SK-N-SH (cell line): ENCODE measurements at regions not wholly inside any gene's neighbourhood (a gene's known extent, or its start where the extent isn't known, plus 50 kb on each side); places are given as distances from the start of the nearest gene placed in this dataset.

ENCODE experiments used
- CTCF ChIA-PET: fragments of 300-600, 350-600 bp; formaldehyde crosslinking; extraction: SDS; loops from one replicate; lab custom pipeline; 2021; lab: Yijun Ruan, JAX
- POLR2A ChIA-PET: fragments of 350-600 bp; sonication (Branson Sonifier 250); formaldehyde crosslinking; extraction: SDS; loops from one replicate; lab custom pipeline; 2020; ENCODE audit warnings: antibody characterized with exemption, inconsistent platforms; lab: Yijun Ruan, JAX
- DNase-seq: peaks from one replicate; pipeline ENCODE4 v3.0.0; 2012
- H2AFZ ChIP-seq: fragments of 200-600 bp; sonication (generic); 2 replicates; pipeline ENCODE4 v1.8.1; 2016; ENCODE audit warnings: antibody characterized with exemption, mild to moderate bottlenecking, low read depth
- H3F3A ChIP-seq: fragments of 200-600 bp; sonication (generic); replicated peaks from 2 replicates; pipeline ENCODE3; 2016; ENCODE audit warnings: antibody characterized with exemption, mild to moderate bottlenecking; ENCODE audit not compliant: insufficient read depth
- H3K27ac ChIP-seq, 2 experiments: fragments of 200-500 bp in 1 of 2; fragments of 200-600 bp in 1 of 2; sonication (Bioruptor generic) in 1 of 2; sonication (generic), shearing (Covaris generic) in 1 of 2; 2 replicates each; pipeline versions ENCODE4 v1.5.1 to v1.6.1; 2014 to 2016; ENCODE audit warnings: low read depth in 2 of 2, inconsistent platforms in 1 of 2, low read length in 1 of 2, mild to moderate bottlenecking in 1 of 2, mixed read lengths in 1 of 2
- H3K27me3 ChIP-seq: fragments of 200-600 bp; sonication (generic), shearing (Covaris generic); 2 replicates; pipeline ENCODE4 v1.6.1; 2016; ENCODE audit warnings: mixed run types; ENCODE audit not compliant: insufficient read depth
- H3K36me3 ChIP-seq, 2 experiments: fragments of 200-500 bp in 1 of 2; fragments of 200-600 bp in 1 of 2; sonication (Bioruptor generic) in 1 of 2; sonication (generic) in 1 of 2; replicated peaks in 1 of 2; 2 replicates each; pipeline versions ENCODE3 to v1.5.1; 2014 to 2016; ENCODE audit warnings: low read length in 1 of 2, mild to moderate bottlenecking in 1 of 2; ENCODE audit not compliant: insufficient read depth in 2 of 2, control insufficient read depth in 1 of 2
- H3K4me1 ChIP-seq, 2 experiments: fragments of 200-500 bp in 1 of 2; fragments of 200-600 bp in 1 of 2; sonication (Bioruptor generic) in 1 of 2; sonication (generic), shearing (Covaris generic) in 1 of 2; 2 replicates each; pipeline versions ENCODE4 v1.5.1 to v1.6.1; 2014 to 2016; ENCODE audit warnings: low read depth in 1 of 2, low read length in 1 of 2, mixed run types in 1 of 2; ENCODE audit not compliant: insufficient read depth in 2 of 2, control insufficient read depth in 1 of 2
- H3K4me2 ChIP-seq: fragments of 200-600 bp; sonication (generic), shearing (Covaris generic); 2 replicates; pipeline ENCODE4 v1.6.1; 2017; ENCODE audit warnings: mixed run types
- H3K4me3 ChIP-seq, 2 experiments: fragments of 200-500 bp in 1 of 2; fragments of 200-600 bp in 1 of 2; sonication (Bioruptor generic) in 1 of 2; sonication (generic), shearing (Covaris generic) in 1 of 2; 2 replicates each; pipeline versions ENCODE4 v1.5.1 to v1.8.1; 2014 to 2016; ENCODE audit warnings: low read depth in 2 of 2, inconsistent platforms in 1 of 2, low read length in 1 of 2, mild to moderate bottlenecking in 1 of 2, mixed read lengths in 1 of 2, moderate library complexity in 1 of 2
- H3K79me2 ChIP-seq: fragments of 200-600 bp; sonication (generic); 2 replicates; pipeline ENCODE4 v1.8.1; 2017; ENCODE audit warnings: mild to moderate bottlenecking; ENCODE audit not compliant: insufficient read depth
- H3K9ac ChIP-seq: fragments of 200-600 bp; sonication (generic); 2 replicates; pipeline ENCODE4 v1.6.1; 2017; ENCODE audit warnings: mixed run types
- H3K9me2 ChIP-seq: fragments of 200-600 bp; sonication (generic); 2 replicates; pipeline ENCODE4 v1.6.1; 2017; ENCODE audit warnings: mixed run types
- H3K9me3 ChIP-seq: fragments of 200-600 bp; sonication (generic); 2 replicates; pipeline ENCODE4 v1.6.1; 2017; ENCODE audit warnings: mixed run types, mild to moderate bottlenecking, moderate library complexity
- H4K20me1 ChIP-seq: fragments of 200-600 bp; sonication (generic); 2 replicates; pipeline ENCODE4 v1.6.1; 2017; ENCODE audit warnings: mild to moderate bottlenecking, mixed run types; ENCODE audit not compliant: insufficient read depth
- CTCF ChIP-seq: fragments of 200-600 bp; sonication (generic); IDR thresholded peaks from 2 replicates; pipeline ENCODE4 v1.6.1; 2017; ENCODE audit warnings: antibody characterized with exemption, mild to moderate bottlenecking, moderate library complexity
- EP300 ChIP-seq, 2 experiments: IDR thresholded peaks; 2 replicates each; pipeline versions ENCODE4 v1.4.0 to v1.6.1; 2012; ENCODE audit warnings: borderline replicate concordance in 1 of 2, low read depth in 1 of 2, low read length in 1 of 2
- EZH2phosphoT487 ChIP-seq: fragments of 200-600 bp; sonication (generic); IDR thresholded peaks from 2 replicates; pipeline ENCODE4 v1.6.1; 2017; ENCODE audit warnings: low read depth, mixed run types, mild to moderate bottlenecking, antibody characterized with exemption, moderate library complexity, borderline replicate concordance
- FOSL2 ChIP-seq: IDR thresholded peaks from 2 replicates; pipeline ENCODE4 v1.4.0; 2012; ENCODE audit warnings: low read depth, mild to moderate bottlenecking, moderate library complexity, borderline replicate concordance
- FOXJ3 ChIP-seq: sonication (generic); formaldehyde crosslinking; IDR thresholded peaks from 2 replicates; pipeline ENCODE4 v1.5.1; 2020; ENCODE audit warnings: mild to moderate bottlenecking, missing genetic modification reagents
- GATA2 ChIP-seq: sonication (generic); formaldehyde crosslinking; IDR thresholded peaks from 2 replicates; pipeline ENCODE4 v1.5.0; 2020; ENCODE audit warnings: mild to moderate bottlenecking, missing genetic modification reagents
- JUND ChIP-seq: IDR thresholded peaks from 2 replicates; pipeline ENCODE4 v1.4.0; 2012
- MAX ChIP-seq: IDR thresholded peaks from 2 replicates; pipeline ENCODE4 v1.4.0; 2012; ENCODE audit warnings: low read depth
- MXI1 ChIP-seq: IDR thresholded peaks from 2 replicates; pipeline ENCODE4 v1.6.1; 2012; ENCODE audit warnings: mild to moderate bottlenecking, low read depth, low read length, improper control_type of control experiment
- NFIC ChIP-seq: IDR thresholded peaks from 2 replicates; pipeline ENCODE4 v1.4.0; 2012; ENCODE audit warnings: borderline replicate concordance
- NRF1 ChIP-seq: IDR thresholded peaks from 2 replicates; pipeline ENCODE4 v1.6.1; 2012; ENCODE audit warnings: low read depth, mild to moderate bottlenecking, low read length
- RAD21 ChIP-seq: IDR thresholded peaks from 2 replicates; pipeline ENCODE4 v1.6.1; 2012; ENCODE audit warnings: mild to moderate bottlenecking, low read length
- RCOR1 ChIP-seq: fragments of 150-350 bp; IDR thresholded peaks from 2 replicates; pipeline ENCODE4 v1.6.1; 2017; ENCODE audit warnings: antibody characterized with exemption, low read length
- REST ChIP-seq: IDR thresholded peaks from 2 replicates; pipeline ENCODE4 v1.6.1; 2012; ENCODE audit warnings: mild to moderate bottlenecking, low read depth, low read length, moderate library complexity
- USF2 ChIP-seq: fragments of 150-350 bp; IDR thresholded peaks from 2 replicates; pipeline ENCODE4 v1.6.1; 2017; ENCODE audit warnings: antibody characterized with exemption, low read length, low read depth, borderline replicate concordance
- ZBTB33 ChIP-seq: IDR thresholded peaks from 2 replicates; pipeline ENCODE4 v1.4.0; 2012; ENCODE audit warnings: low read depth, borderline replicate concordance
- WGBS: methylation state at CpG from one replicate; pipeline ENCODE4 v1.1.6; 2017; ENCODE audit warnings: low lambda C conversion rate; 5-methylcytosine and 5-hydroxymethylcytosine counted together

- Histone ChIP-seq H3K4me2 (no peak overlapping the region), H3K9ac (no peak overlapping the region), H2AFZ (no peak overlapping the region), H3K27me3 (no peaks in the 10 kb centered on the region), H3K9me2 (no peaks in the 10 kb centered on the region), H3K36me3 (no peaks in the 10 kb centered on the region), H3K4me1 (peaks cover 0 to 5% of the 10 kb centered on the region in 2 experiments; a peak in 3 of 4 replicates), H3K9me3 (no peaks in the 10 kb centered on the region), H3K27ac (no peak overlapping the region), H3K4me3 (no peak overlapping the region), H4K20me1 (no peaks in the 10 kb centered on the region), H3K79me2 (no peaks in the 10 kb centered on the region), H3F3A (no peaks in the 10 kb centered on the region)
- CTCF ChIA-PET = interaction anchor here (1.2 to 4.2 kb wide), 2 partner anchors 30 to 294 kb away, joined by 4 to 14 read pairs; no protein-coding TSS in a partner anchor
- no peak for TF ChIP-seq FOXJ3 (CRISPR knock-in tag)
- no peak for TF ChIP-seq RCOR1
- TF ChIP-seq NFIC = no peak
- no peak for TF ChIP-seq NRF1
- no peak for TF ChIP-seq USF2
- no peak for TF ChIP-seq CTCF
- no peak for TF ChIP-seq ZBTB33
- no peak for TF ChIP-seq JUND
- TF ChIP-seq GATA2 (CRISPR knock-in tag) = no peak
- no peak for TF ChIP-seq EZH2phosphoT487
- no peak for TF ChIP-seq RAD21
- TF ChIP-seq MAX = no peak
- no peak for TF ChIP-seq FOSL2
- no peak for TF ChIP-seq MXI1
- no peak for TF ChIP-seq EP300 (IDR thresholded peaks at IDR 0.05; ENCODE audit: borderline replicate concordance in 1 of 2, low read depth in 1 of 2, low read length in 1 of 2)
- no peak for TF ChIP-seq REST
- POLR2A ChIA-PET = no interaction called here
- 17% methylated on average over 3 of the region's 3 CpGs for WGBS
- DNase-seq = no peak
These were observed 274.1 kb upstream of the WWC1 start for GRCh38 chr5:168017313-168017712.
